ENCODE measurements at regions not wholly inside any gene's neighbourhood (a gene's known extent, or its start where the extent isn't known, plus 50 kb on each side); places are given as distances from the start of the nearest gene placed in this dataset.

GRCh38 chr5:37893434-37894134, 53.7 kb upstream of the GDNF start:
- Histone ChIP-seq H2AFZ (ENCODE audit: low read depth, low read length) (no peak overlapping the region), H3K9me3 (ENCODE audit: low read length) (no peaks in the 10 kb centered on the region), H3K27me3 (ENCODE audit: insufficient read depth, low read length) (no peaks in the 10 kb centered on the region), H3K36me3 (ENCODE audit: insufficient read depth, low read length) (no peaks in the 10 kb centered on the region), H3K4me3 (ENCODE audit: low read length) (no peak overlapping the region), H3K4me1 (ENCODE audit: insufficient read depth, low read length) (no peaks in the 10 kb centered on the region)

GRCh38 chr5:37892586-37892985, 52.7 kb upstream of the GDNF start:
- Histone ChIP-seq H3K27me3 (ENCODE audit: insufficient read depth, low read length) (peaks cover 4% of the 10 kb centered on the region), H3K36me3 (ENCODE audit: insufficient read depth, low read length) (no peaks in the 10 kb centered on the region), H2AFZ (ENCODE audit: low read depth, low read length) (no peak overlapping the region), H3K4me1 (ENCODE audit: insufficient read depth, low read length) (no peaks in the 10 kb centered on the region), H3K9me3 (ENCODE audit: low read length) (no peaks in the 10 kb centered on the region), H3K4me3 (ENCODE audit: low read length) (no peak overlapping the region)

- no peak overlapping the region for H3K4me3 ChIP-seq (ENCODE audit: low read length)
- no peaks in the 10 kb centered on the region for H3K4me1 ChIP-seq (ENCODE audit: insufficient read depth, low read length)
- H3K36me3 ChIP-seq (ENCODE audit: insufficient read depth, low read length), result no peaks in the 10 kb centered on the region
- no peaks in the 10 kb centered on the region for H3K9me3 ChIP-seq (ENCODE audit: low read length)
- H3K27me3 ChIP-seq (ENCODE audit: insufficient read depth, low read length), result peaks cover 4% of the 10 kb centered on the region
- H2AFZ ChIP-seq (ENCODE audit: low read depth, low read length), result no peak overlapping the region
These were observed 52.0 kb upstream of the GDNF start for GRCh38 chr5:37891832-37892231.

GRCh38 chr5:37889612-37890317, 49.9 kb upstream of the GDNF start:
- no peaks in the 10 kb centered on the region for H3K36me3 ChIP-seq (ENCODE audit: insufficient read depth, low read length)
- no peaks in the 10 kb centered on the region for H3K9me3 ChIP-seq (ENCODE audit: low read length)
- no peak overlapping the region for H2AFZ ChIP-seq (ENCODE audit: low read depth, low read length)
- no peak overlapping the region for H3K4me3 ChIP-seq (ENCODE audit: low read length)
- no peaks in the 10 kb centered on the region for H3K4me1 ChIP-seq (ENCODE audit: insufficient read depth, low read length)
- peaks cover 4% of the 10 kb centered on the region for H3K27me3 ChIP-seq (ENCODE audit: insufficient read depth, low read length)

Data from neuron (in vitro differentiated cells).